Fibroblast of lung (primary cell): ENCODE measurements at regions not wholly inside any gene's neighbourhood (a gene's known extent, or its start where the extent isn't known, plus 50 kb on each side); places are given as distances from the start of the nearest gene placed in this dataset.

Experiments
- CTCF ChIP-seq, 2 donors: IDR thresholded peaks in 1 of 2; conservative IDR thresholded peaks in 1 of 2; 1 replicate in 1 of 2; 2 replicates in 1 of 2; pipeline ENCODE4 v1.5.1; 2011 to 2012; ENCODE audit warnings: low read length in 2 of 2, control low read depth in 1 of 2, inconsistent platforms in 1 of 2, low read depth in 1 of 2, mild to moderate bottlenecking in 1 of 2
- EZH2 ChIP-seq: IDR thresholded peaks from 2 replicates; pipeline ENCODE4 v1.5.1; 2012; ENCODE audit warnings: low read length, control low read depth, mild to moderate bottlenecking; ENCODE audit errors: missing control alignments

GRCh38 chr7:116422683-116423082 lies 76.9 kb upstream of the CAV2 start:
- TF ChIP-seq CTCF (conservative IDR thresholded peaks at IDR 0.05 in 1 of 2, IDR thresholded peaks at IDR 0.05 in 1 of 2; ENCODE audit: low read depth in 1 of 2, low read length in 2 of 2) (no peak), EZH2 (no peak)
